ENCODE measurements at regions not wholly inside any gene's neighbourhood (a gene's known extent, or its start where the extent isn't known, plus 50 kb on each side); places are given as distances from the start of the nearest gene placed in this dataset.

DNA sequence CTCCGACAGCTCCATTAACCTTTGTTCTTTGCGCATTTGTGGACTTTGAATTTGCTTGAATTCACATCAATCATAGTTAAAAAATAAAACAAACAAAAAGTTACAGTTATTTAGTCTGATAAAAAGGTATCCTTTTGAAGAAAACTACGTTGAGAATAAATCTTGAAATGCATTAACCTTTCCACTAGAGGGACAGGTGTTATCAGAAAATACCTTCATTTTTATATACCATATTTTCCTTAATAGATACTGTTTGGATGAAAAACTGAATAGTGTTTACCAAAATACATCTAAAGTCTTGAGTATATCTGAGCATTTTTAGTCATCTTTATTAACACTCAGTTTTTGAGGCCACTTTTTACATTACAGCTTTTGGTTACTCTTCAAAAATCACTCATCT, 371.9 kb downstream of the ZWINT start:
- TF ChIP-seq, protein P1, sequence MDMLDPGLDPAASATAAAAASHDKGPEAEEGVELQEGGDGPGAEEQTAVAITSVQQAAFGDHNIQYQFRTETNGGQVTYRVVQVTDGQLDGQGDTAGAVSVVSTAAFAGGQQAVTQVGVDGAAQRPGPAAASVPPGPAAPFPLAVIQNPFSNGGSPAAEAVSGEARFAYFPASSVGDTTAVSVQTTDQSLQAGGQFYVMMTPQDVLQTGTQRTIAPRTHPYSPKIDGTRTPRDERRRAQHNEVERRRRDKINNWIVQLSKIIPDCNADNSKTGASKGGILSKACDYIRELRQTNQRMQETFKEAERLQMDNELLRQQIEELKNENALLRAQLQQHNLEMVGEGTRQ (IDR thresholded peaks at IDR 0.05; ENCODE audit: borderline replicate concordance, low read depth, low read length), result no peak
- TF ChIP-seq SIN3A (IDR thresholded peaks at IDR 0.05; ENCODE audit: low read depth, low read length), result no peak
